Endodermal cell (in vitro differentiated cells): ENCODE measurements at regions not wholly inside any gene's neighbourhood (a gene's known extent, or its start where the extent isn't known, plus 50 kb on each side); places are given as distances from the start of the nearest gene placed in this dataset.

ENCODE experiments used
- DNase-seq: peaks from one replicate; pipeline ENCODE4 v3.0.0-alpha.2; 2017
- H3K27ac ChIP-seq: 2 replicates; pipeline ENCODE4 v1.5.1; 2013; ENCODE audit warnings: mild to moderate bottlenecking, low read depth, low read length, moderate library complexity
- H3K27me3 ChIP-seq: 2 replicates; pipeline ENCODE4 v1.6.1; 2013; ENCODE audit warnings: mild to moderate bottlenecking, low read length, moderate library complexity; ENCODE audit not compliant: insufficient read depth, control insufficient read depth, poor library complexity, severe bottlenecking
- H3K36me3 ChIP-seq: 2 replicates; pipeline ENCODE4 v1.7.0; 2013; ENCODE audit warnings: mild to moderate bottlenecking, low read length, moderate library complexity; ENCODE audit not compliant: control insufficient read depth, insufficient read depth
- H3K4me1 ChIP-seq: one replicate; pipeline ENCODE4 v1.7.0; 2013; ENCODE audit warnings: low read length; ENCODE audit not compliant: control insufficient read depth, insufficient read depth
- H3K4me3 ChIP-seq: 2 replicates; pipeline ENCODE4 v1.5.1; 2013; ENCODE audit warnings: mild to moderate bottlenecking, low read length, moderate library complexity
- H3K9ac ChIP-seq: 2 replicates; pipeline ENCODE4 v1.6.1; 2013; ENCODE audit warnings: mild to moderate bottlenecking, low read length, moderate library complexity; ENCODE audit not compliant: poor library complexity, severe bottlenecking; ENCODE audit errors: extremely low read depth
- H3K9me3 ChIP-seq: 2 replicates; pipeline ENCODE4 v1.6.1; 2013; ENCODE audit warnings: mild to moderate bottlenecking, low read length, moderate library complexity; ENCODE audit not compliant: control insufficient read depth
- H3K27ac Mint-ChIP-seq: 2 replicates; pipeline ENCODE4 v1.8.0; 2020; ENCODE audit warnings: mixed read lengths
- H3K27me3 Mint-ChIP-seq: 2 replicates; pipeline ENCODE4 v1.8.0; 2021; ENCODE audit warnings: mild to moderate bottlenecking, mixed read lengths; ENCODE audit not compliant: insufficient read depth
- H3K36me3 Mint-ChIP-seq: 2 replicates; pipeline ENCODE4 v1.8.0; 2020; ENCODE audit warnings: low read depth, mixed read lengths
- H3K4me1 Mint-ChIP-seq: 2 replicates; pipeline ENCODE4 v1.8.0; 2020; ENCODE audit warnings: mixed read lengths
- H3K4me3 Mint-ChIP-seq: 2 replicates; pipeline ENCODE4 v1.8.0; 2020; ENCODE audit warnings: mild to moderate bottlenecking, moderate library complexity, mixed read lengths
- H3K9me3 Mint-ChIP-seq: 2 replicates; pipeline ENCODE4 v1.8.0; 2020; ENCODE audit warnings: mild to moderate bottlenecking, mixed read lengths
- CTCF ChIP-seq: fragments of 200-600 bp; sonication (generic); conservative IDR thresholded peaks from 2 replicates; pipeline ENCODE4 v1.5.0; 2021; ENCODE audit warnings: antibody characterized with exemption, mild to moderate bottlenecking
- WGBS, 2 experiments: methylation state at CpG; one replicate each; pipeline versions ENCODE4 v1.1.5 to v1.1.7; 2013; ENCODE audit warnings: missing lambda C conversion rate in 2 of 2, mixed read lengths in 1 of 2; ENCODE audit not compliant: insufficient coverage in 1 of 2, insufficient read length in 1 of 2; 5-methylcytosine and 5-hydroxymethylcytosine counted together

- no peak for TF ChIP-seq CTCF
- 85 to 100% methylated on average over 2 to 3 of the region's 3 CpGs for WGBS, 2 experiments
- Histone ChIP-seq H3K4me3 (no peak overlapping the region), H3K9ac (no peak overlapping the region), H3K27me3 (no peaks in the 10 kb centered on the region), H3K9me3 (no peaks in the 10 kb centered on the region), H3K36me3 (no peaks in the 10 kb centered on the region), H3K4me1 (no peaks in the 10 kb centered on the region), H3K27ac (no peak overlapping the region)
- no peak for DNase-seq
- peaks cover 11% of the 10 kb centered on the region for H3K4me1 Mint-ChIP-seq
- H3K27ac Mint-ChIP-seq = no peak overlapping the region
- H3K4me3 Mint-ChIP-seq = no peak overlapping the region
- no peaks in the 10 kb centered on the region for H3K36me3 Mint-ChIP-seq
- no peaks in the 10 kb centered on the region for H3K9me3 Mint-ChIP-seq
- H3K27me3 Mint-ChIP-seq = no peaks in the 10 kb centered on the region
These were observed 54.5 kb upstream of the C1QTNF7 start for GRCh38 chr4:15373363-15373762.

GRCh38 chr4:15374656-15375055 is 53.2 kb upstream of the C1QTNF7 start:
- Histone ChIP-seq H3K27me3 (no peaks in the 10 kb centered on the region), H3K4me3 (no peak overlapping the region), H3K9ac (no peak overlapping the region), H3K4me1 (no peaks in the 10 kb centered on the region), H3K36me3 (no peaks in the 10 kb centered on the region), H3K9me3 (no peaks in the 10 kb centered on the region), H3K27ac (no peak overlapping the region)
- H3K9me3 Mint-ChIP-seq = no peaks in the 10 kb centered on the region
- no peak for TF ChIP-seq CTCF
- 89 to 100% methylated on average over 2 to 8 of the region's 8 CpGs for WGBS, 2 experiments
- peaks cover 11% of the 10 kb centered on the region for H3K4me1 Mint-ChIP-seq
- no peak overlapping the region for H3K4me3 Mint-ChIP-seq
- no peak for DNase-seq
- no peak overlapping the region for H3K27ac Mint-ChIP-seq
- no peaks in the 10 kb centered on the region for H3K36me3 Mint-ChIP-seq
- no peaks in the 10 kb centered on the region for H3K27me3 Mint-ChIP-seq

- WGBS, 2 experiments = 94 to 100% methylated on average over 3 of the region's 3 CpGs
- H3K4me1 Mint-ChIP-seq = peaks cover 11% of the 10 kb centered on the region
- H3K27me3 Mint-ChIP-seq = no peaks in the 10 kb centered on the region
- Histone ChIP-seq H3K9me3 (no peaks in the 10 kb centered on the region), H3K9ac (no peak overlapping the region), H3K4me1 (no peaks in the 10 kb centered on the region), H3K36me3 (no peaks in the 10 kb centered on the region), H3K27me3 (no peaks in the 10 kb centered on the region), H3K27ac (no peak overlapping the region), H3K4me3 (no peak overlapping the region)
- DNase-seq = no peak
- H3K36me3 Mint-ChIP-seq = no peaks in the 10 kb centered on the region
- no peak overlapping the region for H3K4me3 Mint-ChIP-seq
- H3K27ac Mint-ChIP-seq = no peak overlapping the region
- H3K9me3 Mint-ChIP-seq = no peaks in the 10 kb centered on the region
- no peak for TF ChIP-seq CTCF
These were observed 52.2 kb upstream of the C1QTNF7 start for GRCh38 chr4:15375667-15376066.
